HCT116 (cell line): ENCODE measurements at regions not wholly inside any gene's neighbourhood (a gene's known extent, or its start where the extent isn't known, plus 50 kb on each side); places are given as distances from the start of the nearest gene placed in this dataset.

Experiments
- ATAC-seq: fragments of 200-7000 bp; cut with Tn5 transposase; 2 replicates; pipeline ENCODE4 v1.9.1; 2020; ENCODE audit warnings: mild to moderate bottlenecking, moderate library complexity
- BruUV-seq: library from RNA; stranded (reverse); fragments of 400-500 nt; replicated peaks from 2 replicates; lab custom pipeline; 2021; lab: Mats Ljungman, UMichigan
- CTCF ChIA-PET: fragments of 300-600 bp; sonication (Branson Sonifier 250); formaldehyde crosslinking; loops from one replicate; lab custom pipeline; 2021; ENCODE audit warnings: antibody characterized with exemption; lab: Charles Lee
- POLR2A ChIA-PET: fragments of 300-600, 350-600 bp; sonication (Branson Sonifier 250); formaldehyde crosslinking; loops from one replicate; lab custom pipeline; 2021; ENCODE audit warnings: antibody characterized with exemption; lab: Charles Lee
- RAD21 ChIA-PET, 2 experiments: fragments of 300-600 bp; sonication (Branson Sonifier 250); formaldehyde crosslinking; loops; one replicate each; lab custom pipeline; 2023; ENCODE audit warnings: low total read pairs in 2 of 2; ENCODE audit not compliant: uncharacterized antibody in 2 of 2, unreplicated experiment in 2 of 2, low non-redundant PET in 1 of 2; lab: Charles Lee
- DNase-seq: peaks from one replicate; pipeline ENCODE4 v3.0.0-alpha.2; 2010; ENCODE audit warnings: low read depth, low spot score
- H2AFZ ChIP-seq: fragments of 200-600 bp; shearing (Covaris generic), sonication (generic); 2 replicates; pipeline ENCODE4 v1.6.1; 2017; ENCODE audit warnings: low read depth, mixed run types, mixed read lengths, antibody characterized with exemption, low read length; ENCODE audit not compliant: poor library complexity, severe bottlenecking
- H3K27ac ChIP-seq: 2 replicates; pipeline ENCODE4 v1.5.1; 2012; ENCODE audit warnings: low read depth, low read length
- H3K27me3 ChIP-seq: fragments of 200-600 bp; sonication (generic); 2 replicates; pipeline ENCODE4 v1.6.1; 2016; ENCODE audit warnings: mixed run types, low read length, mixed read lengths; ENCODE audit not compliant: insufficient read depth
- H3K36me3 ChIP-seq, 2 experiments: fragments of 200-500 bp in 1 of 2; fragments of 200-600 bp in 1 of 2; sonication (Bioruptor generic) in 1 of 2; sonication (generic) in 1 of 2; 2 replicates each; pipeline versions ENCODE4 v1.5.1 to v1.6.1; 2014 to 2016; ENCODE audit warnings: low read length in 2 of 2, inconsistent platforms in 1 of 2, mixed read lengths in 1 of 2, mixed run types in 1 of 2; ENCODE audit not compliant: insufficient read depth in 2 of 2, control insufficient read depth in 1 of 2
- H3K4me1 ChIP-seq, 2 experiments: fragments of 200-600 bp in 1 of 2; sonication (generic) in 1 of 2; 2 replicates each; pipeline versions ENCODE4 v1.5.1 to v1.6.1; 2012 to 2017; ENCODE audit warnings: low read length in 2 of 2, inconsistent platforms in 1 of 2, mild to moderate bottlenecking in 1 of 2, mixed read lengths in 1 of 2, mixed run types in 1 of 2, moderate library complexity in 1 of 2; ENCODE audit not compliant: insufficient read depth in 2 of 2, control insufficient read depth in 1 of 2
- H3K4me2 ChIP-seq: fragments of 200-600 bp; sonication (generic); 2 replicates; pipeline ENCODE4 v1.6.1; 2017; ENCODE audit warnings: mixed run types, low read length, mixed read lengths
- H3K4me3 ChIP-seq, 2 experiments: fragments of 200-600 bp in 1 of 2; sonication (generic) in 1 of 2; replicated peaks in 1 of 2; 2 replicates each; pipeline ENCODE4 v1.5.1; 2011 to 2016; ENCODE audit warnings: low read length in 2 of 2, control low read depth in 1 of 2, low read depth in 1 of 2, mild to moderate bottlenecking in 1 of 2, mixed read lengths in 1 of 2, mixed run types in 1 of 2
- H3K79me2 ChIP-seq: fragments of 200-600 bp; sonication (generic); 2 replicates; pipeline ENCODE4 v1.6.1; 2017; ENCODE audit warnings: mild to moderate bottlenecking, mixed run types, low read length, moderate library complexity, mixed read lengths; ENCODE audit not compliant: insufficient read depth
- H3K9ac ChIP-seq: fragments of 200-600 bp; sonication (generic); 2 replicates; pipeline ENCODE4 v1.6.1; 2016; ENCODE audit warnings: low read length, mixed read lengths
- H3K9me2 ChIP-seq: fragments of 200-600 bp; sonication (generic), shearing (Covaris generic); 2 replicates; pipeline ENCODE4 v1.6.1; 2017; ENCODE audit warnings: mixed run types, mild to moderate bottlenecking, moderate library complexity; ENCODE audit not compliant: insufficient read depth
- H3K9me3 ChIP-seq, 2 experiments: fragments of 200-500 bp in 1 of 2; fragments of 200-600 bp in 1 of 2; sonication (Bioruptor generic) in 1 of 2; sonication (generic) in 1 of 2; 2 replicates each; pipeline ENCODE4 v1.6.1; 2014 to 2017; ENCODE audit warnings: low read length in 2 of 2, mixed read lengths in 2 of 2, inconsistent platforms in 1 of 2, low read depth in 1 of 2, mild to moderate bottlenecking in 1 of 2, mixed run types in 1 of 2, moderate library complexity in 1 of 2; ENCODE audit not compliant: control insufficient read depth in 1 of 2, insufficient read depth in 1 of 2
- H4K20me1 ChIP-seq: fragments of 200-600 bp; sonication (generic), shearing (Covaris generic); 2 replicates; pipeline ENCODE4 v1.6.1; 2017; ENCODE audit warnings: mixed run types, mild to moderate bottlenecking, moderate library complexity; ENCODE audit not compliant: insufficient read depth
- CBX3 ChIP-seq: IDR thresholded peaks from 2 replicates; pipeline ENCODE4 v1.6.1; 2012; ENCODE audit warnings: low read depth
- CTCF ChIP-seq, 3 experiments: fragments of 200-600 bp in 1 of 3; sonication (generic) in 1 of 3; IDR thresholded peaks in 2 of 3; conservative IDR thresholded peaks in 1 of 3; 2 replicates each; pipeline ENCODE4 v1.5.1; 2012 to 2017; ENCODE audit warnings: low read depth in 2 of 3, low read length in 2 of 3, antibody characterized with exemption in 1 of 3, borderline replicate concordance in 1 of 3, control low read depth in 1 of 3, mild to moderate bottlenecking in 1 of 3, mixed read lengths in 1 of 3, mixed run types in 1 of 3, moderate library complexity in 1 of 3; ENCODE audit not compliant: insufficient read depth in 1 of 3
- EGR1 ChIP-seq: IDR thresholded peaks from 2 replicates; pipeline ENCODE4 v1.6.1; 2012; ENCODE audit warnings: low read depth
- ELF1 ChIP-seq: IDR thresholded peaks from 2 replicates; pipeline ENCODE4 v1.6.1; 2012; ENCODE audit warnings: low read depth, borderline replicate concordance
- EZH2 ChIP-seq: fragments of 200-600 bp; sonication (generic); IDR thresholded peaks from 2 replicates; pipeline ENCODE4 v1.6.1; 2017; ENCODE audit warnings: antibody characterized with exemption, mixed run types
- EZH2phosphoT487 ChIP-seq: fragments of 200-600 bp; IDR thresholded peaks from 2 replicates; pipeline ENCODE4 v1.6.1; 2018; ENCODE audit warnings: antibody characterized with exemption, borderline replicate concordance
- FOSL1 ChIP-seq: IDR thresholded peaks from 2 replicates; pipeline ENCODE4 v1.6.1; 2012; ENCODE audit warnings: low read depth
- JUND ChIP-seq: IDR thresholded peaks from 2 replicates; pipeline ENCODE4 v1.6.1; 2012
- POLR2AphosphoS5 ChIP-seq: IDR thresholded peaks from 2 replicates; pipeline ENCODE4 v1.6.1; 2011; ENCODE audit warnings: mild to moderate bottlenecking, low read depth, low read length, moderate library complexity
- SIN3A ChIP-seq: IDR thresholded peaks from 2 replicates; pipeline ENCODE4 v1.6.1; 2012; ENCODE audit warnings: low read depth
- SP1 ChIP-seq: IDR thresholded peaks from 2 replicates; pipeline ENCODE4 v1.6.1; 2012; ENCODE audit warnings: low read depth
- SRF ChIP-seq: IDR thresholded peaks from 2 replicates; pipeline ENCODE4 v1.6.1; 2012; ENCODE audit warnings: low read depth
- YY1 ChIP-seq: IDR thresholded peaks from 2 replicates; pipeline ENCODE4 v1.6.1; 2011; ENCODE audit warnings: low read length, low read depth, moderate library complexity, mild to moderate bottlenecking; ENCODE audit not compliant: insufficient replicate concordance; ENCODE audit errors: extremely low read depth
- ZFX ChIP-seq: fragments of 450-650 bp; IDR thresholded peaks from 2 replicates; pipeline ENCODE4 v1.6.1; 2017
- ZNF274 ChIP-seq: fragments of 200-500 bp; sonication (Bioruptor generic); IDR thresholded peaks from 2 replicates; pipeline ENCODE4 v1.6.1; 2014; ENCODE audit warnings: mild to moderate bottlenecking, low read depth, low read length, inconsistent platforms
- intact Hi-C: fragments of 100-400 bp; cut with micrococcal nuclease; formaldehyde crosslinking; loops from 2 replicates; pipeline ENCODE4 v1.10.0; 2022
- TF ChIP-seq, protein P1 (sequence below): IDR thresholded peaks from 2 replicates; pipeline ENCODE4 v1.6.1; 2012
- TF ChIP-seq, protein P2 (sequence below): IDR thresholded peaks from 2 replicates; pipeline ENCODE4 v1.6.1; 2011; ENCODE audit warnings: mild to moderate bottlenecking, low read length, moderate library complexity; ENCODE audit not compliant: insufficient replicate concordance; ENCODE audit errors: extremely low read depth
- TF ChIP-seq, protein P3 (sequence below): IDR thresholded peaks from 2 replicates; pipeline ENCODE4 v1.6.1; 2012; ENCODE audit warnings: low read depth

GRCh38 chr5:135753990-135754389 is 80.5 kb upstream of the SLC25A48 start:
- intact Hi-C loops, result no loop called here
- Histone ChIP-seq H4K20me1 (no peaks in the 10 kb centered on the region), H3K27me3 (no peaks in the 10 kb centered on the region), H3K27ac (no peak overlapping the region), H3K79me2 (no peaks in the 10 kb centered on the region), H2AFZ (no peak overlapping the region), H3K36me3 (no peaks in the 10 kb centered on the region), H3K9me3 (no peaks in the 10 kb centered on the region), H3K4me3 (no peak overlapping the region), H3K9ac (no peak overlapping the region), H3K9me2 (no peaks in the 10 kb centered on the region), H3K4me2 (no peak overlapping the region), H3K4me1 (no peaks in the 10 kb centered on the region)
- TF ChIP-seq POLR2AphosphoS5 (no peak), SP1 (no peak), EZH2 (no peak), ZFX (no peak), SIN3A (no peak), ZNF274 (no peak), EZH2phosphoT487 (no peak), YY1 (no peak), JUND (no peak), CTCF (IDR thresholded peaks at IDR 0.05 in 2 of 3, conservative IDR thresholded peaks at IDR 0.05 in 1 of 3; ENCODE audit: borderline replicate concordance in 1 of 3, insufficient read depth in 1 of 3, low read depth in 2 of 3, low read length in 2 of 3) (no peak), CBX3 (no peak), EGR1 (no peak), ELF1 (no peak), FOSL1 (no peak), SRF (no peak)
- TF ChIP-seq, protein P1, sequence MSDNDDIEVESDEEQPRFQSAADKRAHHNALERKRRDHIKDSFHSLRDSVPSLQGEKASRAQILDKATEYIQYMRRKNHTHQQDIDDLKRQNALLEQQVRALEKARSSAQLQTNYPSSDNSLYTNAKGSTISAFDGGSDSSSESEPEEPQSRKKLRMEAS, result no peak
- TF ChIP-seq, protein P2, sequence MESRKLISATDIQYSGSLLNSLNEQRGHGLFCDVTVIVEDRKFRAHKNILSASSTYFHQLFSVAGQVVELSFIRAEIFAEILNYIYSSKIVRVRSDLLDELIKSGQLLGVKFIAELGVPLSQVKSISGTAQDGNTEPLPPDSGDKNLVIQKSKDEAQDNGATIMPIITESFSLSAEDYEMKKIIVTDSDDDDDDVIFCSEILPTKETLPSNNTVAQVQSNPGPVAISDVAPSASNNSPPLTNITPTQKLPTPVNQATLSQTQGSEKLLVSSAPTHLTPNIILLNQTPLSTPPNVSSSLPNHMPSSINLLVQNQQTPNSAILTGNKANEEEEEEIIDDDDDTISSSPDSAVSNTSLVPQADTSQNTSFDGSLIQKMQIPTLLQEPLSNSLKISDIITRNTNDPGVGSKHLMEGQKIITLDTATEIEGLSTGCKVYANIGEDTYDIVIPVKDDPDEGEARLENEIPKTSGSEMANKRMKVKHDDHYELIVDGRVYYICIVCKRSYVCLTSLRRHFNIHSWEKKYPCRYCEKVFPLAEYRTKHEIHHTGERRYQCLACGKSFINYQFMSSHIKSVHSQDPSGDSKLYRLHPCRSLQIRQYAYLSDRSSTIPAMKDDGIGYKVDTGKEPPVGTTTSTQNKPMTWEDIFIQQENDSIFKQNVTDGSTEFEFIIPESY, result no peak
- TF ChIP-seq, protein P3, sequence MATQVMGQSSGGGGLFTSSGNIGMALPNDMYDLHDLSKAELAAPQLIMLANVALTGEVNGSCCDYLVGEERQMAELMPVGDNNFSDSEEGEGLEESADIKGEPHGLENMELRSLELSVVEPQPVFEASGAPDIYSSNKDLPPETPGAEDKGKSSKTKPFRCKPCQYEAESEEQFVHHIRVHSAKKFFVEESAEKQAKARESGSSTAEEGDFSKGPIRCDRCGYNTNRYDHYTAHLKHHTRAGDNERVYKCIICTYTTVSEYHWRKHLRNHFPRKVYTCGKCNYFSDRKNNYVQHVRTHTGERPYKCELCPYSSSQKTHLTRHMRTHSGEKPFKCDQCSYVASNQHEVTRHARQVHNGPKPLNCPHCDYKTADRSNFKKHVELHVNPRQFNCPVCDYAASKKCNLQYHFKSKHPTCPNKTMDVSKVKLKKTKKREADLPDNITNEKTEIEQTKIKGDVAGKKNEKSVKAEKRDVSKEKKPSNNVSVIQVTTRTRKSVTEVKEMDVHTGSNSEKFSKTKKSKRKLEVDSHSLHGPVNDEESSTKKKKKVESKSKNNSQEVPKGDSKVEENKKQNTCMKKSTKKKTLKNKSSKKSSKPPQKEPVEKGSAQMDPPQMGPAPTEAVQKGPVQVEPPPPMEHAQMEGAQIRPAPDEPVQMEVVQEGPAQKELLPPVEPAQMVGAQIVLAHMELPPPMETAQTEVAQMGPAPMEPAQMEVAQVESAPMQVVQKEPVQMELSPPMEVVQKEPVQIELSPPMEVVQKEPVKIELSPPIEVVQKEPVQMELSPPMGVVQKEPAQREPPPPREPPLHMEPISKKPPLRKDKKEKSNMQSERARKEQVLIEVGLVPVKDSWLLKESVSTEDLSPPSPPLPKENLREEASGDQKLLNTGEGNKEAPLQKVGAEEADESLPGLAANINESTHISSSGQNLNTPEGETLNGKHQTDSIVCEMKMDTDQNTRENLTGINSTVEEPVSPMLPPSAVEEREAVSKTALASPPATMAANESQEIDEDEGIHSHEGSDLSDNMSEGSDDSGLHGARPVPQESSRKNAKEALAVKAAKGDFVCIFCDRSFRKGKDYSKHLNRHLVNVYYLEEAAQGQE, result no peak
- DNase-seq (no peak), ATAC-seq (no peak)
- no TSS peak for BruUV-seq
- ChIA-PET RAD21 (no interaction called here), CTCF (no interaction called here), POLR2A (no interaction called here)
